HCT116 (cell line): ENCODE measurements at regions not wholly inside any gene's neighbourhood (a gene's known extent, or its start where the extent isn't known, plus 50 kb on each side); places are given as distances from the start of the nearest gene placed in this dataset.

Source experiments
- ATAC-seq: fragments of 200-7000 bp; cut with Tn5 transposase; 2 replicates; pipeline ENCODE4 v1.9.1; 2020; ENCODE audit warnings: mild to moderate bottlenecking, moderate library complexity
- BruUV-seq: library from RNA; stranded (reverse); fragments of 400-500 nt; replicated peaks from 2 replicates; lab custom pipeline; 2021; lab: Mats Ljungman, UMichigan
- CTCF ChIA-PET: fragments of 300-600 bp; sonication (Branson Sonifier 250); formaldehyde crosslinking; loops from one replicate; lab custom pipeline; 2021; ENCODE audit warnings: antibody characterized with exemption; lab: Charles Lee
- POLR2A ChIA-PET: fragments of 300-600, 350-600 bp; sonication (Branson Sonifier 250); formaldehyde crosslinking; loops from one replicate; lab custom pipeline; 2021; ENCODE audit warnings: antibody characterized with exemption; lab: Charles Lee
- RAD21 ChIA-PET, 2 experiments: fragments of 300-600 bp; sonication (Branson Sonifier 250); formaldehyde crosslinking; loops; one replicate each; lab custom pipeline; 2023; ENCODE audit warnings: low total read pairs in 2 of 2; ENCODE audit not compliant: uncharacterized antibody in 2 of 2, unreplicated experiment in 2 of 2, low non-redundant PET in 1 of 2; lab: Charles Lee
- DNase-seq: peaks from one replicate; pipeline ENCODE4 v3.0.0-alpha.2; 2010; ENCODE audit warnings: low read depth, low spot score
- H2AFZ ChIP-seq: fragments of 200-600 bp; shearing (Covaris generic), sonication (generic); 2 replicates; pipeline ENCODE4 v1.6.1; 2017; ENCODE audit warnings: low read depth, mixed run types, mixed read lengths, antibody characterized with exemption, low read length; ENCODE audit not compliant: poor library complexity, severe bottlenecking
- H3K27ac ChIP-seq: 2 replicates; pipeline ENCODE4 v1.5.1; 2012; ENCODE audit warnings: low read depth, low read length
- H3K27me3 ChIP-seq: fragments of 200-600 bp; sonication (generic); 2 replicates; pipeline ENCODE4 v1.6.1; 2016; ENCODE audit warnings: mixed run types, low read length, mixed read lengths; ENCODE audit not compliant: insufficient read depth
- H3K36me3 ChIP-seq, 2 experiments: fragments of 200-500 bp in 1 of 2; fragments of 200-600 bp in 1 of 2; sonication (Bioruptor generic) in 1 of 2; sonication (generic) in 1 of 2; 2 replicates each; pipeline versions ENCODE4 v1.5.1 to v1.6.1; 2014 to 2016; ENCODE audit warnings: low read length in 2 of 2, inconsistent platforms in 1 of 2, mixed read lengths in 1 of 2, mixed run types in 1 of 2; ENCODE audit not compliant: insufficient read depth in 2 of 2, control insufficient read depth in 1 of 2
- H3K4me1 ChIP-seq, 2 experiments: fragments of 200-600 bp in 1 of 2; sonication (generic) in 1 of 2; 2 replicates each; pipeline versions ENCODE4 v1.5.1 to v1.6.1; 2012 to 2017; ENCODE audit warnings: low read length in 2 of 2, inconsistent platforms in 1 of 2, mild to moderate bottlenecking in 1 of 2, mixed read lengths in 1 of 2, mixed run types in 1 of 2, moderate library complexity in 1 of 2; ENCODE audit not compliant: insufficient read depth in 2 of 2, control insufficient read depth in 1 of 2
- H3K4me2 ChIP-seq: fragments of 200-600 bp; sonication (generic); 2 replicates; pipeline ENCODE4 v1.6.1; 2017; ENCODE audit warnings: mixed run types, low read length, mixed read lengths
- H3K4me3 ChIP-seq, 2 experiments: fragments of 200-600 bp in 1 of 2; sonication (generic) in 1 of 2; replicated peaks in 1 of 2; 2 replicates each; pipeline ENCODE4 v1.5.1; 2011 to 2016; ENCODE audit warnings: low read length in 2 of 2, control low read depth in 1 of 2, low read depth in 1 of 2, mild to moderate bottlenecking in 1 of 2, mixed read lengths in 1 of 2, mixed run types in 1 of 2
- H3K79me2 ChIP-seq: fragments of 200-600 bp; sonication (generic); 2 replicates; pipeline ENCODE4 v1.6.1; 2017; ENCODE audit warnings: mild to moderate bottlenecking, mixed run types, low read length, moderate library complexity, mixed read lengths; ENCODE audit not compliant: insufficient read depth
- H3K9ac ChIP-seq: fragments of 200-600 bp; sonication (generic); 2 replicates; pipeline ENCODE4 v1.6.1; 2016; ENCODE audit warnings: low read length, mixed read lengths
- H3K9me2 ChIP-seq: fragments of 200-600 bp; sonication (generic), shearing (Covaris generic); 2 replicates; pipeline ENCODE4 v1.6.1; 2017; ENCODE audit warnings: mixed run types, mild to moderate bottlenecking, moderate library complexity; ENCODE audit not compliant: insufficient read depth
- H3K9me3 ChIP-seq, 2 experiments: fragments of 200-500 bp in 1 of 2; fragments of 200-600 bp in 1 of 2; sonication (Bioruptor generic) in 1 of 2; sonication (generic) in 1 of 2; 2 replicates each; pipeline ENCODE4 v1.6.1; 2014 to 2017; ENCODE audit warnings: low read length in 2 of 2, mixed read lengths in 2 of 2, inconsistent platforms in 1 of 2, low read depth in 1 of 2, mild to moderate bottlenecking in 1 of 2, mixed run types in 1 of 2, moderate library complexity in 1 of 2; ENCODE audit not compliant: control insufficient read depth in 1 of 2, insufficient read depth in 1 of 2
- H4K20me1 ChIP-seq: fragments of 200-600 bp; sonication (generic), shearing (Covaris generic); 2 replicates; pipeline ENCODE4 v1.6.1; 2017; ENCODE audit warnings: mixed run types, mild to moderate bottlenecking, moderate library complexity; ENCODE audit not compliant: insufficient read depth
- EZH2phosphoT487 ChIP-seq: fragments of 200-600 bp; IDR thresholded peaks from 2 replicates; pipeline ENCODE4 v1.6.1; 2018; ENCODE audit warnings: antibody characterized with exemption, borderline replicate concordance
- FOSL1 ChIP-seq: IDR thresholded peaks from 2 replicates; pipeline ENCODE4 v1.6.1; 2012; ENCODE audit warnings: low read depth
- RAD21 ChIP-seq: IDR thresholded peaks from 2 replicates; pipeline ENCODE4 v1.6.1; 2012; ENCODE audit warnings: low read depth, mild to moderate bottlenecking
- YY1 ChIP-seq: IDR thresholded peaks from 2 replicates; pipeline ENCODE4 v1.6.1; 2011; ENCODE audit warnings: low read length, low read depth, moderate library complexity, mild to moderate bottlenecking; ENCODE audit not compliant: insufficient replicate concordance; ENCODE audit errors: extremely low read depth
- ZFX ChIP-seq: fragments of 450-650 bp; IDR thresholded peaks from 2 replicates; pipeline ENCODE4 v1.6.1; 2017
- ZNF274 ChIP-seq: fragments of 200-500 bp; sonication (Bioruptor generic); IDR thresholded peaks from 2 replicates; pipeline ENCODE4 v1.6.1; 2014; ENCODE audit warnings: mild to moderate bottlenecking, low read depth, low read length, inconsistent platforms
- intact Hi-C: fragments of 100-400 bp; cut with micrococcal nuclease; formaldehyde crosslinking; loops from 2 replicates; pipeline ENCODE4 v1.10.0; 2022
- TF ChIP-seq, protein P1 (sequence below): IDR thresholded peaks from 2 replicates; pipeline ENCODE4 v1.6.1; 2012

DNA sequence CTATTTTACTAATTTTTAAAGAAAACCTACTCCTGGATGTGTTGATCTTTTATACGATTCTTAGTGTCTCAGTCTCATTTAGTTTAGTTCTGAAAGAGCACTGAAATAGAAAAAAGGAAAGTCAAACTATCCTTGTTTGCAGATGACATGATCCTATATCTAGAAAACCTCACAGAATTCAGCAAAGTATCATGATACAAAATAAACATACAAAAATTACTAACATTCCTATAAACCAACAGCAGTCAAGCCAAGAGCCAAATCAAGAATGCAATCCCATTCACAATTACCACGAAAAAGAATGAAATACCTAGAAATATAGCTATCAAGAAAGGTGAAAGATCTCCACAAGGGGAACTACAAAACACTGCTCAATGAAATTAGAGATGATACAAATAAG is 225.8 kb upstream of the CDH18 start:
- H2AFZ ChIP-seq, result no peak overlapping the region
- no peak for DNase-seq
- H3K9ac ChIP-seq, result no peak overlapping the region
- TF ChIP-seq FOSL1 (no peak), RAD21 (no peak), ZNF274 (no peak), YY1 (no peak), EZH2phosphoT487 (no peak)
- TF ChIP-seq, protein P1, sequence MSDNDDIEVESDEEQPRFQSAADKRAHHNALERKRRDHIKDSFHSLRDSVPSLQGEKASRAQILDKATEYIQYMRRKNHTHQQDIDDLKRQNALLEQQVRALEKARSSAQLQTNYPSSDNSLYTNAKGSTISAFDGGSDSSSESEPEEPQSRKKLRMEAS, result no peak
- TF ChIP-seq, all 23 proteins: peak for 0
- ChIA-PET POLR2A (no interaction called here), RAD21 (no interaction called here), CTCF (no interaction called here)
- Histone ChIP-seq H3K9me2 (no peaks in the 10 kb centered on the region), H3K4me3 (no peak overlapping the region), H3K27me3 (no peaks in the 10 kb centered on the region), H3K4me1 (no peaks in the 10 kb centered on the region), H3K27ac (no peak overlapping the region), H3K4me2 (no peak overlapping the region), H3K79me2 (no peaks in the 10 kb centered on the region), H4K20me1 (no peaks in the 10 kb centered on the region), H3K36me3 (no peaks in the 10 kb centered on the region), H3K9me3 (peaks cover 4 to 5% of the 10 kb centered on the region in 2 experiments; a peak in 2 of 4 replicates)
- no TSS peak for BruUV-seq
- ATAC-seq, result no peak
- intact Hi-C loops, result no loop called here

- ChIA-PET CTCF (no interaction called here), RAD21 (no interaction called here), POLR2A (no interaction called here)
- H4K20me1 ChIP-seq, result no peaks in the 10 kb centered on the region
- H3K27me3 ChIP-seq, result no peaks in the 10 kb centered on the region
- no peaks in the 10 kb centered on the region for H3K36me3 ChIP-seq
- ATAC-seq (no peak), DNase-seq (no peak)
- no peak overlapping the region for H3K4me3 ChIP-seq
- H3K9ac ChIP-seq, result no peak overlapping the region
- TF ChIP-seq ZNF274 (no peak), ZFX (no peak)
- peaks cover 4 to 5% of the 10 kb centered on the region in 2 experiments; a peak in 2 of 4 replicates for H3K9me3 ChIP-seq
- H3K4me1 ChIP-seq, result no peaks in the 10 kb centered on the region
- H2AFZ ChIP-seq, result no peak overlapping the region
- H3K4me2 ChIP-seq, result no peak overlapping the region
- H3K79me2 ChIP-seq, result no peaks in the 10 kb centered on the region
- BruUV-seq, result no TSS peak
- no peaks in the 10 kb centered on the region for H3K9me2 ChIP-seq
- H3K27ac ChIP-seq, result no peak overlapping the region
- intact Hi-C loops, result no loop called here
These were observed 224.7 kb upstream of the CDH18 start for GRCh38 chr5:20212701-20213100.
